ENCODE measurements at regions not wholly inside any gene's neighbourhood (a gene's known extent, or its start where the extent isn't known, plus 50 kb on each side); places are given as distances from the start of the nearest gene placed in this dataset.

DNA sequence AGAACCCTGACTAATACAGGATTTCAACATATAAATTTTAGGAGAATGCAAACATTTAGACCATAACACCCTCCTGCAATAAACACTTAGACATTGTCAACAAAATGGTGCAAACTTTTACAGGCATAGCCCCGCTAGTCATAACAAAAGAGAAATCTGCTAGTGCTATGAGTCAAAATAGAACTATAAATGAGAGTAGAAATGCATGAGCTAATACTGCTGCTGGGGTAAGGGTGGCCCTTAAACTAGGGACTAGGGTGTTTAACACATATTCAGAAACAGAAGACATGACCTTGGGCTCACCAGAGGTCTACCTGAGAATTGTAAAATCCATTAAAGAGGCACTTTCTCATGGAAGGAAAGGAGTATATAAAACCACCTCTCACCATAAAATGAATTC is 131.6 kb downstream of the TLR4 start:
- TF ChIP-seq SUZ12 (IDR thresholded peaks at IDR 0.05; ENCODE audit: extremely low read depth, insufficient read depth, insufficient read length) (no peak), YY1 (IDR thresholded peaks at IDR 0.05; ENCODE audit: insufficient read depth, insufficient read length) (no peak), ZNF274 (IDR thresholded peaks at IDR 0.05; ENCODE audit: low read depth, low read length) (no peak)
